ENCODE measurements at regions not wholly inside any gene's neighbourhood (a gene's known extent, or its start where the extent isn't known, plus 50 kb on each side); places are given as distances from the start of the nearest gene placed in this dataset.

GRCh38 chr11:92879086-92879485 lies 90.4 kb upstream of the MTNR1B start (continued):
- TF ChIP-seq EZH2phosphoT487 (IDR thresholded peaks at IDR 0.05; ENCODE audit: unreplicated experiment), result no peak
- TF ChIP-seq STAT1 (IDR thresholded peaks at IDR 0.05; ENCODE audit: unreplicated experiment), result no peak
- no peak for TF ChIP-seq REST (IDR thresholded peaks at IDR 0.05; ENCODE audit: unreplicated experiment)
- no peak for TF ChIP-seq CREB1 (CRISPR knock-in tag; IDR thresholded peaks at IDR 0.05; ENCODE audit: low read depth)

DNA sequence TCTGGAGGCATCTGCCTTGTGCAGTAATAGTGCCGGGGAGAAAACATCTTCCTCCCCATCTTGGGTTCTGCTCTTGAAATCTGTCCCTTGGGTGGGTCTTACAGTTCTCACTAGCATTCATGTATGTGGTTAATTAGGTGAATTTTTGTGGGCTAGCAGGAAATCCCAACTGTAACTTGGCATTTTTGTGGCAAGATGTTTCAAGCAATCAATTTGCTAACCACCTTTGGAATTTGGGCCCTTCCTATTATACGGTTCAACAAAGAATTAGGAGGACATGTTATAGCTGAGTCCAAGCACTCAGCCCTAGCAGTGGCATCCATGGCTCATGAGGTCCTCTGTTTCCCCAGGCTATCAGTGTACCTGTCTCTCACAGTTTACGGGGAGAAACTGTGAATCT lies 89.1 kb upstream of the MTNR1B start:
- Mint-ChIP-seq H3K4me3 (no peak overlapping the region), H3K27ac (no peak overlapping the region; the same call in 1 of the 2 replicates), H3K9me3 (no peaks in the 10 kb centered on the region), H3K36me3 (ENCODE audit: low read depth) (peaks cover 27% of the 10 kb centered on the region), H3K4me1 (peaks cover 11% of the 10 kb centered on the region), H3K27me3 (ENCODE audit: insufficient read depth, low read depth, poor library complexity) (no peaks in the 10 kb centered on the region)
- H3K4me3 ChIP-seq, result no peak overlapping the region
- H3K27ac ChIP-seq (ENCODE audit: low read depth), result no peak overlapping the region
- H3K79me2 ChIP-seq (replicated peaks; ENCODE audit: insufficient read depth), result no peaks in the 10 kb centered on the region
- no peak overlapping the region for H2AFZ ChIP-seq
- H3K27me3 ChIP-seq (ENCODE audit: insufficient read depth), result no peaks in the 10 kb centered on the region
- no peak for DNase-seq (ENCODE audit: low spot score)
- no peak for ATAC-seq
- 0 out of 2 replicates have a peak, but pooled peaks cover 7% of the 10 kb centered on the region for H3K9me2 ChIP-seq (ENCODE audit: insufficient read depth)
- 0 out of 2 replicates have a peak, but pooled peaks cover 4% of the 10 kb centered on the region for H3K36me3 ChIP-seq (ENCODE audit: insufficient read depth)
- no peaks in the 10 kb centered on the region for H3F3A ChIP-seq (replicated peaks; ENCODE audit: low read depth)
- H3K4me1 ChIP-seq (ENCODE audit: insufficient read depth), result peaks cover 3% of the 10 kb centered on the region; the same call in 1 of the 2 replicates
- no peak for TF ChIP-seq STAT1 (IDR thresholded peaks at IDR 0.05; ENCODE audit: unreplicated experiment)
- no peak for TF ChIP-seq EZH2 (IDR thresholded peaks at IDR 0.05; ENCODE audit: low read depth, unreplicated experiment)
- TF ChIP-seq ETS1 (IDR thresholded peaks at IDR 0.05), result no peak
- no peak for TF ChIP-seq ZNF114 (CRISPR knock-in tag; IDR thresholded peaks at IDR 0.05)
- TF ChIP-seq CTCF (conservative IDR thresholded peaks at IDR 0.05; ENCODE audit: low read depth in 2 of 2), result no peak
- TF ChIP-seq ZNF331 (CRISPR knock-in tag; IDR thresholded peaks at IDR 0.05; ENCODE audit: low read depth), result no peak
- no peaks in the 10 kb centered on the region for H4K20me1 ChIP-seq (replicated peaks; ENCODE audit: insufficient read depth)
- H3K4me2 ChIP-seq, result no peak overlapping the region

Data from GM23338 (cell line).